GM21529 (cell line): ENCODE measurements at regions not wholly inside any gene's neighbourhood (a gene's known extent, or its start where the extent isn't known, plus 50 kb on each side); places are given as distances from the start of the nearest gene placed in this dataset.
A peak's percentile ranks its signal among the peaks of the same experiment; 100 is the strongest.

ENCODE experiments used
- ATAC-seq: cut with Tn5 transposase; IDR thresholded peaks from one replicate; pipeline ENCODE4 v1.9.1; 2021; ENCODE audit not compliant: unreplicated experiment

GRCh38 chr12:72082986-72083820 lies 144.6 kb downstream of the TPH2 start:
- no peak for ATAC-seq

DNA sequence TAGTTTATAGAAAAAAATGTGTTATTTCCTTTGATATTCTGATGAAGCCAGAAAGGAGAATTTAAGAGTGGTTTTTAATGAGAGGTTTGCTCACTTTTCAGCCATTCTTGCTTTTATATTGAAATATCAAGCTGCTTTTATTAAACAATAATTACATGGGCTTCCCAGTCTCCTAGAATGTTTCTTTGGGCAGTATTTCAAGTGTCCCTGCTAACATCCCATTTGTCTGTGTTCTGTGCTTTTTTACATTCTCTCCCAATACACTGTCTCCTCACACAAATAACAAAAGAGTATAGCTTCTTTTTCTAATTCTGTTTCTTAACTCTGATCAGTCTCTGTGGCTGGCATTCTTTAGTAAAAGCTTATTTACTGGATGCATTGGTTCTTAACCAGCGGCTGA lies 145.4 kb downstream of the TPH2 start:
- ATAC-seq, result no peak

DNA sequence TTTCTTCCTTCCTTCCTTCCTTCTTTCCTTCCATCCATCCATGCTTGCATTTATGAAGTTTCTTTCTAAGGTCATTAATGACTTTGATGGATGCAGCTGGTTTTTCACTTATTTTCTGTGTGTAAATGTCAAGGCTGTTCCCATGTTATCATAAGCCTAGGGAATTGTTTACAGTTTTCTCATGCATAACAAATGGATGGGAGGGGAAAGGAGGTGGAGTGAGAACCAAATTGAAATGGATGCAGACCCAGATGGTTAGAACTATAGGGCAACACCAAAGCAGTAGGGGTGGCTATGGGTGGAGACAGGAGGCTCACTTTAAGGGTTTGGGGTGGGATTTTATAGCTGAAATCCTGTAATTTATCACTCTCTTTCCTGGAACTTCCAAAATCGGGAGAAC lies 146.2 kb downstream of the TPH2 start:
- no peak for ATAC-seq

GRCh38 chr12:72089678-72090077 lies 151.0 kb downstream of the TPH2 start:
- ATAC-seq, result no peak

DNA sequence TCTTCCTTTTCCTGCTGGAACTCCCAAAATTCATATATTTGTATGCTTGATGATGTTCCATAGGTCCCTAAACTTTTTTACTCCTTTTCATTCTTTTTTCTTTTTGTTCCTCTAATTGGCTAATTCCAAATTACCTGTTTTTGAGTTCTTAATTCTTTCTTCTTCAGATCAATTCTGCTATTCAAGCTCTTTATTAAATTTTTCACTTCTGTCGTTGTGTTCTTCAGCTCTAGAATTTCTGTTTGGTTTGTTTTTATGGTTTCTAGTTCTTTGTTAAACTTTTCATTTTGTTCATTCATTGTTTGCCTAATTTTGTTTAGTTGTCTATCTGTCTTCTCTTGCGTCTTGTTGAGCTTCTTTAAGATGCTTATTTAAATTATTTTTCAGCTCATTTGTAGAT lies 154.8 kb downstream of the TPH2 start:
- no peak for ATAC-seq

- ATAC-seq, result no peak
Observed at GRCh38 chr12:72093930-72094329, 155.3 kb downstream of the TPH2 start.

DNA sequence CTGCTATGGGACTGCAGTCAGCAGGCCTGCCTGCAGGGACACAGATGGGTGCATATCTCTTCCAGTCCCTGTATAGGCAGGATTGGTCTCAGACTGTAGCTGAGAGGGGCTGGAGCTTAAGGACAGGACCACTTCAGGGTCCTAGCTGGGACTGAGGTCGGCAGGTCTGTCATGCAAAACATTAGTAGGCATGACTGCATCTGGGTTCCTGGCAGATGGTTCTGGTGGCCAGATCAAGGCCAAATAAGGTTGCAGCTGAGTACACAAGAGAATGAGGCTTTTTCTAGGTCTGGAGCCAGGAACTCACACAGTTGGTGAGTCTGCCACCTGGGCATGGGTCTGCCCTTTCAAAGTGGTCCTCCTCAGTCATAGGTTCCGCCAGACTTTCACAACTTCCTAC lies 155.8 kb downstream of the TPH2 start:
- no peak for ATAC-seq

- no peak for ATAC-seq
Observed at GRCh38 chr12:72095025-72095424, 156.4 kb downstream of the TPH2 start.

- no peak for ATAC-seq
Observed at GRCh38 chr12:72098622-72099021, 160.0 kb downstream of the TPH2 start.

- ATAC-seq, result no peak
Observed at GRCh38 chr12:72100854-72101253, 162.2 kb downstream of the TPH2 start.

- ATAC-seq, result no peak
Observed at GRCh38 chr12:72102150-72102549, 163.5 kb downstream of the TPH2 start.

DNA sequence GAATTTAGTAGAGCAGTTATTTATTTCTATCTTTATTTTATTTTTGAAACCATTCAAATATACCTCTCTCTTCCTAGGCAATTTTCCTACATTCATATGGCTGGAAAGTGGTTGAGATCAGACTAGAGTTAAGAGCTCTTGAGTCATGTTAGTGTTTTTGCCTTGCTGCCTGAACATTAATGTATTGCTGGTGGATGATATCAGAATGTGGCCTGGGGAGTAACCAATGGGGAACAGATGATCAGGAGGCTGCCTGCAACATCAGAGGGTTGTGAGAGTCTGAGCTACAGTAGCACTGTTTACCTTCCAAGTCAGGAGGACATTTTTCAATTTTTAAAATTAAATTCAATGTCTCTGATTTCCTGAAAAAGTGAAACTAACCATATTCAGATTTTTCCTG lies 166.3 kb upstream of the TRHDE start:
- ATAC-seq, result no peak

GRCh38 chr12:72110937-72111650 lies 161.1 kb upstream of the TRHDE start:
- no peak for ATAC-seq

DNA sequence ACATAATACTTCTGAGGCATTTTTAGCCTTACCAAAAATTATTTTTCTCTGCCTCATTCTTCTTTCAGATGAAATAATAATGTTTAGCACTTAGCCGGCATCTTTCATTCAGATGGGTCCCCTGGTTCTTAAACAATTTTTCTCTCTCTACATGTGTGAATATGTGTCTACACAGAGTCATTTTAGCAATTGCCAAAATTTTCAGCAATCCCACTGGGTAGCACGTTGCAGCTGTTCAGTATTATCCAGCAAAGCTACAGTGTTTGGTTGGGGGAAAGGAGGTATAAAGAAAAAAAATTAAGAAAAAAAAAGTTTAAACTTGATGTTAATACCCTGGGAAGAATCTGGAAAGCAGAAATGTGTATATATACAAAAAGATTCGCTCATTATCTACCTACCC lies 160.5 kb upstream of the TRHDE start:
- ATAC-seq, result no peak

DNA sequence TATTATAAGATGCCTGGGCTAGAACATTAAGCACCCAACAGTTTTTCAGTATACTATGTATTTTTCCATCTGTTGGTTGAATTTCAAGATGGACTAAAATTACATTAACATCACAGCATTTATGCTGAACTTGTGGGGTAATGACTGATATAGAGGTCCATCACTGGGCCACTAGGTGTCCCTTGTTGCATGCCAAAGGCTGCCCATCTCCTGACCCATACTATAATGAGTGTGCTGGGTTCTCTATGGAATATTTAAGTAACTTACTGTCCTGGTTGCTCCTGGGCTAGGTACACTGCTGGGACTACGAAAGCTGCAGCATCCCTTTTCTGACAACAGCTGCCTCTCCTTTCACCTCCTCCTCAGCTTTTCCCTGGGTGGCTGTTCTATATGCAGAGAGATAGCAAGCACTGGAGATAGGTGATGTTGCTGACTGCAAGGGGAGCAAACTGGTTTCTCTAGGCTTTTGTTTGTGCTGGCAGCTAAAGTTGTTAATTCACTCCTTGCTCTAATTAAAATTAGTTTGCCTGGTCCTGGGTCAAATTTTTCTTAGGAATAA lies 138.6 kb upstream of the TRHDE start:
- ATAC-seq, result no peak

- ATAC-seq, result no peak
Observed at GRCh38 chr12:72134246-72135020, 137.7 kb upstream of the TRHDE start.

DNA sequence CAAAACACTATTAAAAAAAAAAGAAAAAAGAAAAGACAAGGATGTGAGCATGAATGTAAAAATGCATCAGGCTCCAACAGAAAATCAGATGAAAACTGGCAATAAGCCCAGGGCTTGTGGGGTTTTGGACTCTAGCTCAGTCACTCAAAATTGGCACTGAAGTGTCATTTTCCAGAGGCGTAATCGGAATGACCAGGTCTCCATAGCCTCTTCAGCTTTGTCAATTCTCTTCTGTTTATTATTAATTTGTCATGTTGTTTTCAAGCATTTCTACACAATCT lies 137.2 kb upstream of the TRHDE start:
- ATAC-seq, result no peak

DNA sequence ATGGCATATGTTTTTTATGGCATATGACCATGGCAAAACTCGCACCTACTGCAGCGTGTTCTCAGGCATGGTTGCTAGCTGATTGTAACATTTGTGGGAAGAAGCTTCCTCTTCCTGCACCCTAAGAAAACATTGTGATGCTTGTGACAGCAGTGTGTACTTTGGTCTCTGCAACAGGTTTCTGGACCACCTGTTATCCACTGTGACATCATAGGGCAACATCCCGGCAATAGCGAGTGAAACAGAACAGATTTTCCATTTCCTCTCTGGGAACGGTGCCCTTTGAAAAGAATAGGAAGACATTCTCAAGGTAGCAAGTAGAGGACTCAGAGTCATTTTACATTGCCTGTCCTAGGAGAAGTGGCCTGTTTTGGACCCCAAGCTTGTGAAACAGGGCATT lies 135.4 kb upstream of the TRHDE start:
- no peak for ATAC-seq

- no peak for ATAC-seq
Observed at GRCh38 chr12:72139411-72139810, 132.8 kb upstream of the TRHDE start.

DNA sequence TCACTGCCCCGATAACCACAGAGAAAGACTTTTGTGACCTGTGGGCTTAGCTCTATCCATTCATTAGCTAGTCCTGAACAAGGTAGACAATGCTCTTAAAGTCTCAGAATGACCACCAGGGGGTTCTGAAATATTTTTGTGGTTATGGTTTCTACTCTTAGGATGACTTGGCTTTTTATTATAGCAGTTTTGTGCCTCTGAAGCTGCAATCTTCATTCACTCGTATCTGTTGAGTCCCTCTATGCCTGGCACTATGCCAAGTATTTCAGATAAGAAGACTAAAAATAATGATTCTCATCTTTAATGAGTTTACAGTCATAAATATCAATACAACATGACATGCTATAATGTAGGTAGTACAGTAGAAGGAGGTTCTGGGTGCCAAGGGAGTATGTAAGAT lies 130.8 kb upstream of the TRHDE start:
- ATAC-seq, result peak; percentile 98

GRCh38 chr12:72144553-72144952 lies 127.6 kb upstream of the TRHDE start:
- ATAC-seq, result no peak

GRCh38 chr12:72146495-72146894 lies 125.7 kb upstream of the TRHDE start:
- no peak for ATAC-seq
